Endothelial cell of umbilical vein (primary cell): ENCODE measurements at regions not wholly inside any gene's neighbourhood (a gene's known extent, or its start where the extent isn't known, plus 50 kb on each side); places are given as distances from the start of the nearest gene placed in this dataset.

ENCODE experiments used
- EZH2 ChIP-seq: IDR thresholded peaks from 2 replicates; pipeline ENCODE4 v1.6.1; 2012; ENCODE audit warnings: borderline replicate concordance, low read depth, mild to moderate bottlenecking, moderate library complexity, low read length, inconsistent platforms; ENCODE audit not compliant: severe bottlenecking
- POLR2A ChIP-seq: IDR thresholded peaks from 2 replicates; pipeline ENCODE4 v1.6.1; 2012; ENCODE audit warnings: low read depth, mild to moderate bottlenecking, control low read depth, low read length
- TF ChIP-seq, protein P1 (sequence below), 2 donors: IDR thresholded peaks; 1 replicate in 1 of 2; 2 replicates in 1 of 2; pipeline ENCODE4 v1.5.1; 2011; ENCODE audit warnings: low read length in 2 of 2, mild to moderate bottlenecking in 2 of 2, moderate library complexity in 2 of 2, control low read depth in 1 of 2, inconsistent platforms in 1 of 2, low read depth in 1 of 2; ENCODE audit not compliant: insufficient read depth in 1 of 2; ENCODE audit errors: extremely low read depth in 1 of 2

DNA sequence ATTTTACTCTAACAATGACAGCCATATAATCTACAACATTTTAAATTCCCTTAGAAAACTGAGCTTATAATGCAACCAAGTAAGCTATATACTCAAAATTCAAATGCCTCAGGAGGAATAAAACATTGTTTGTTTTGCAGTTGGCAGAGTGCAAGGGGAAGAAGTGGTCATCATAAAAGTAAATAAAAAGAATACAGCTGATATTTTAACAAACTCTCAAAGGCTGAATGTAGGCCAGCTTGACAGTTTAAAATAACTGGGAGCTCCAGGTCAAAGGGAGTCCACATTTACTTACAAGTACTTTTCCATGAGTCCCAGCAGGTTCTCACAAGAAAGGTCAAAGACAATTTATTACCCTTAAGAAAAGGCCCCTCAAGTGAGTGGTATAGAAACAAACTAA is 589.8 kb downstream of the BCKDHB start:
- no peak for TF ChIP-seq EZH2
- no peak for TF ChIP-seq POLR2A
- TF ChIP-seq, protein P1, sequence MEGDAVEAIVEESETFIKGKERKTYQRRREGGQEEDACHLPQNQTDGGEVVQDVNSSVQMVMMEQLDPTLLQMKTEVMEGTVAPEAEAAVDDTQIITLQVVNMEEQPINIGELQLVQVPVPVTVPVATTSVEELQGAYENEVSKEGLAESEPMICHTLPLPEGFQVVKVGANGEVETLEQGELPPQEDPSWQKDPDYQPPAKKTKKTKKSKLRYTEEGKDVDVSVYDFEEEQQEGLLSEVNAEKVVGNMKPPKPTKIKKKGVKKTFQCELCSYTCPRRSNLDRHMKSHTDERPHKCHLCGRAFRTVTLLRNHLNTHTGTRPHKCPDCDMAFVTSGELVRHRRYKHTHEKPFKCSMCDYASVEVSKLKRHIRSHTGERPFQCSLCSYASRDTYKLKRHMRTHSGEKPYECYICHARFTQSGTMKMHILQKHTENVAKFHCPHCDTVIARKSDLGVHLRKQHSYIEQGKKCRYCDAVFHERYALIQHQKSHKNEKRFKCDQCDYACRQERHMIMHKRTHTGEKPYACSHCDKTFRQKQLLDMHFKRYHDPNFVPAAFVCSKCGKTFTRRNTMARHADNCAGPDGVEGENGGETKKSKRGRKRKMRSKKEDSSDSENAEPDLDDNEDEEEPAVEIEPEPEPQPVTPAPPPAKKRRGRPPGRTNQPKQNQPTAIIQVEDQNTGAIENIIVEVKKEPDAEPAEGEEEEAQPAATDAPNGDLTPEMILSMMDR (IDR thresholded peaks at IDR 0.05; ENCODE audit: extremely low read depth in 1 of 2, insufficient read depth in 1 of 2, low read depth in 1 of 2, low read length in 2 of 2): no peak
